ENCODE measurements at regions not wholly inside any gene's neighbourhood (a gene's known extent, or its start where the extent isn't known, plus 50 kb on each side); places are given as distances from the start of the nearest gene placed in this dataset.

DNA sequence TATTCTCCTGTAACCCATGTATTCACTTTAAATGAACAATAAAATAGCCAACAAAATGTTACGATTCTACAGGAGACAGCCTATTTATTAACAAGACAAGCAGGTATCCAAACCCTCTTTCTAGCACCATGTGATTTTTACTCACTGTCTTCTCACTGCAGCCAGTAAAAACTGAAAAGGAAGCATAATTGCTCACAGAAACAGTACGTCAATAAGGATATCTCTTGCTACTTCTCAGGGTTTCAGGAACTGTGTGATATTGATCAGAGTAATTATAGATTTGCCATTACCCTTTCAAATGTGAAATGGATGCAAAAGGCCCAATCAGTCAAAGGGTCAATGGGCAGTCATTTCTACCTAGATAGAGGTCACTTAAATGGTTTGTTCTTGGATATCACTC, 1473.8 kb upstream of the DDX18 start:
- Histone ChIP-seq H3K4me3 (replicated peaks in 1 of 3; ENCODE audit: insufficient read depth in 1 of 3, low read depth in 1 of 3, low read length in 3 of 3) (no peak overlapping the region), H3K9ac (replicated peaks; ENCODE audit: extremely low read depth, insufficient read depth, low read length) (no peak overlapping the region), H3K27me3 (ENCODE audit: control insufficient read depth in 2 of 2, insufficient read depth in 2 of 2, low read length in 2 of 2) (no peaks in the 10 kb centered on the region), H3K27ac (ENCODE audit: insufficient read depth, low read depth, low read length) (no peak overlapping the region), H4K20me1 (replicated peaks; ENCODE audit: control insufficient read depth, extremely low read depth, insufficient read depth, low read length) (no peaks in the 10 kb centered on the region), H2AFZ (ENCODE audit: low read depth, low read length) (no peak overlapping the region), H3K4me1 (ENCODE audit: control insufficient read depth, extremely low read depth, insufficient read depth, low read length) (no peaks in the 10 kb centered on the region), H3K79me2 (ENCODE audit: control insufficient read depth, insufficient read depth, low read length) (no peaks in the 10 kb centered on the region), H3K9me1 (replicated peaks; ENCODE audit: control insufficient read depth, extremely low read depth, insufficient read depth, low read length) (no peaks in the 10 kb centered on the region), H3K4me2 (ENCODE audit: insufficient read depth, low read length) (no peak overlapping the region), H3K36me3 (ENCODE audit: control insufficient read depth in 2 of 2, extremely low read depth in 1 of 2, insufficient read depth in 2 of 2, low read length in 2 of 2) (no peaks in the 10 kb centered on the region), H3K9me3 (replicated peaks; ENCODE audit: control insufficient read depth, insufficient read depth, low read length) (peaks cover 2% of the 10 kb centered on the region)
- no peak for DNase-seq (ENCODE audit: low read depth, low spot score)
- dilution Hi-C loops (cut with MboI; ENCODE audit: extremely low pct_ligation_motif_present, low sequenced_read_pairs) (no loop called here), intact Hi-C loops (cut with micrococcal nuclease) (no loop called here)
- no peak for TF ChIP-seq EZH2 (IDR thresholded peaks at IDR 0.05; ENCODE audit: borderline replicate concordance, low read depth, low read length, severe bottlenecking)
- TF ChIP-seq, protein P1, sequence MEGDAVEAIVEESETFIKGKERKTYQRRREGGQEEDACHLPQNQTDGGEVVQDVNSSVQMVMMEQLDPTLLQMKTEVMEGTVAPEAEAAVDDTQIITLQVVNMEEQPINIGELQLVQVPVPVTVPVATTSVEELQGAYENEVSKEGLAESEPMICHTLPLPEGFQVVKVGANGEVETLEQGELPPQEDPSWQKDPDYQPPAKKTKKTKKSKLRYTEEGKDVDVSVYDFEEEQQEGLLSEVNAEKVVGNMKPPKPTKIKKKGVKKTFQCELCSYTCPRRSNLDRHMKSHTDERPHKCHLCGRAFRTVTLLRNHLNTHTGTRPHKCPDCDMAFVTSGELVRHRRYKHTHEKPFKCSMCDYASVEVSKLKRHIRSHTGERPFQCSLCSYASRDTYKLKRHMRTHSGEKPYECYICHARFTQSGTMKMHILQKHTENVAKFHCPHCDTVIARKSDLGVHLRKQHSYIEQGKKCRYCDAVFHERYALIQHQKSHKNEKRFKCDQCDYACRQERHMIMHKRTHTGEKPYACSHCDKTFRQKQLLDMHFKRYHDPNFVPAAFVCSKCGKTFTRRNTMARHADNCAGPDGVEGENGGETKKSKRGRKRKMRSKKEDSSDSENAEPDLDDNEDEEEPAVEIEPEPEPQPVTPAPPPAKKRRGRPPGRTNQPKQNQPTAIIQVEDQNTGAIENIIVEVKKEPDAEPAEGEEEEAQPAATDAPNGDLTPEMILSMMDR (IDR thresholded peaks at IDR 0.05; ENCODE audit: extremely low read depth in 1 of 2, insufficient read depth in 1 of 2, low read depth in 1 of 2, low read length in 2 of 2) = no peak
- TF ChIP-seq POLR2AphosphoS5 (IDR thresholded peaks at IDR 0.05; ENCODE audit: insufficient read depth, low read depth, low read length) = no peak
- no peak for TF ChIP-seq GATA2 (IDR thresholded peaks at IDR 0.05; ENCODE audit: insufficient read depth, insufficient read length, low read depth, low read length)
- TF ChIP-seq POLR2A (IDR thresholded peaks at IDR 0.05; ENCODE audit: low read depth, low read length) = no peak
- no peak for TF ChIP-seq JUN (IDR thresholded peaks at IDR 0.05; ENCODE audit: borderline replicate concordance, insufficient read depth, insufficient read length, low read depth)
- TF ChIP-seq, protein P2, sequence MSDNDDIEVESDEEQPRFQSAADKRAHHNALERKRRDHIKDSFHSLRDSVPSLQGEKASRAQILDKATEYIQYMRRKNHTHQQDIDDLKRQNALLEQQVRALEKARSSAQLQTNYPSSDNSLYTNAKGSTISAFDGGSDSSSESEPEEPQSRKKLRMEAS (IDR thresholded peaks at IDR 0.05; ENCODE audit: insufficient read depth, insufficient read length) = no peak
- TF ChIP-seq FOS (IDR thresholded peaks at IDR 0.05; ENCODE audit: borderline replicate concordance, insufficient read depth, low read length) = no peak
- TF ChIP-seq MYC (IDR thresholded peaks at IDR 0.05; ENCODE audit: low read depth, low read length) = no peak
- BruUV-seq (replicated peaks) = no TSS peak
- ChIA-PET CTCF (no interaction called here), POLR2A (no interaction called here)
- no peak for FAIRE-seq
